Hepatic stellate cell (primary cell): ENCODE measurements at regions not wholly inside any gene's neighbourhood (a gene's known extent, or its start where the extent isn't known, plus 50 kb on each side); places are given as distances from the start of the nearest gene placed in this dataset.
"Not testable (repeated sequence)": the region's sequence is repeated elsewhere in the genome, so short reads cannot be mapped to it uniquely, and the experiment has no call there.

Source experiments
- DNase-seq: peaks from one replicate; pipeline ENCODE4 v3.0.0; 2011; ENCODE audit warnings: low spot score

DNA sequence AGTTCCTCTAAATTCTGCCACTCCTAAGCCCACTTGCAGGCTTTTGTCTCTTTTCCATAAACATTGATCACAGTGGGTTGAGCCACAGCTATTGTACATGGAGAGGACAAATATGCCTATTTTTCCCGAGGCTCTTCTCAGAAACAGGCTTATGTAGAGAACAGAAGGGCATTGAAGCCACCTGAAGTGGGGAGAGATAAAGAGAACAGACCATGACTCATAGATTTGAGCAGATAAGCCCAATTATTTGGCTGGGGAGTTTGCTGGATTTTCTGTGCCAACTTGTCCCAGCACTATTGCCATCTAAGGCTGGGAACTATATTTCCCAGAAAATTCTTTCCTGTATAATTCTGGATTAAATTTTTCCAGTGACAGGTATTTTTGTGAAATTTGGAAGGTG is 446.1 kb upstream of the RPS6KA3 start:
- DNase-seq = no peak

DNA sequence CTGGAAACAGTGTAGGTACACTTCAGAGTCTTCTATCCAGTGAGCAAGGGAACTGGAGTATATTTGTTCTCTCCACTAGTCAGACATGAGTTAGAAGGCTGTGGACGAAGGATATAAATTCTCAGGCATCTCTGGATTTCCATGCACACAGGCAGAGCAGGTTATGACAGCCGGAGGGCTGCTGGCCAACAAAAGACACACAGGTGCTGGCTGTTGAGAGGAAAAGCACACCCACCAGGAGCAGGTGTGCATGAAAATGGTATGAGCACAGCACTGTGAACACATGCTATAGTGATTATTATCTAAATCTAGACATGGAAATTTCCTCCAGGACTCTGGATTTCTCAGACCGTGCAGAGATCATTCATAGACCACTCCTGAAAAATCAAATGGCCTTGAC is 444.7 kb upstream of the RPS6KA3 start:
- no peak for DNase-seq

DNA sequence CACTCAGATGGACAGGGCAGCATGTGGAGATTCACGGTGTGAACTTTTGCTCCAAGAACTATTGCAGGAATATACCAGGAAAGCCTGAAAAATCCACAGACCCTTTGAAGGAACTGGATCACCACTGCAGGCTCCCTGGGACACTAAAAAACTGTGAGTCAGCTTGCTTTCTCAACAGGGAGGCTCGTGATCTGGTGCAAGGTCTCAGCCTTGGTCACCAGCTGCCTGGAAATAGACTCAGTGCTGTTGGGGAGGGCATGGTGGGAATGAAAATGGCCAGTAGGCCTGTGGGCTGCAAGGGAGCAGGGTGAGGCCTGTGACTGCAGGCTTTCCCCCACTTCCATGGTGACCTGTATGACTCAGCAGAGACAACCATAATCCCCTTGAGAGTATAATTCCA is 426.4 kb upstream of the RPS6KA3 start:
- DNase-seq = no peak

DNA sequence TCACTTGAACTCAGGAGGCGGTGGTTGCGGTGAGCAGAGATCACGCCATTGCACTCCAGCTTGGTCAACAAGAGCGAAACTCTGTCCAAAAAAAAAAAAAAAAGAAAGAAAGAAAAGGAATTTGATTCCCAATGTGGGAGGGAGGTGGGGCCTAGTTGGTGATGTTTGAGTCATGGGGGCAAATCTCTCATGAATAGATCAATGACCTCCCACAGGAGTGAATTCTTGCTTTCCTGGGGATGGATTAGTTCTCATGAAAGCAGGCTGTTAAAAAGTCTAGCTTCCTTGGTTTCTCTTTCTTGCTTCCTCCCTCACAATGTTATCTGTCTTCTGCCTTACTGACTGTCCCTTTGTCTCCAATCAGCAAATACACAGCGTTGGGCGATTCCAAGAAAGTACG is 419.5 kb upstream of the RPS6KA3 start:
- DNase-seq = no peak

- DNase-seq = no peak
Measured at GRCh38 chrX:20685652-20686051, 418.9 kb upstream of the RPS6KA3 start.

DNA sequence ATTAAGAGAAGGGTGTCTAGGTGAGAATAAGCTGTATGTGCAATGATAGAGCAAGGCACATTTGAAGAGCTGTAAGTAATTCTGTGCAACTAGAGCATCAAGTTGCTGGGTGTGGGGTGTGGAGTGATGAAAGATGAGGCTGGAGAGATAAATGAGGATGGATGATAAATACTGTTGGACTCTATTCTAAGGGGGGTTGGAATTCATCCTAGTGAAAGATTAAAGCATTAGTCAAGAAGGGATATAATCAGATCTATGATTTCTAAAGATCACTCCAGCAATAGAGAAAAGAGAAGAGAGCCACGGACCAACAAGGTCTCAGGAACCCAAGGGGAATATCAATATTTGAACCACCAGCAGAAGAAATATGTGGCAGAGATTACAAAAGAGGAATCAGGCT is 415.0 kb upstream of the RPS6KA3 start:
- no peak for DNase-seq

DNA sequence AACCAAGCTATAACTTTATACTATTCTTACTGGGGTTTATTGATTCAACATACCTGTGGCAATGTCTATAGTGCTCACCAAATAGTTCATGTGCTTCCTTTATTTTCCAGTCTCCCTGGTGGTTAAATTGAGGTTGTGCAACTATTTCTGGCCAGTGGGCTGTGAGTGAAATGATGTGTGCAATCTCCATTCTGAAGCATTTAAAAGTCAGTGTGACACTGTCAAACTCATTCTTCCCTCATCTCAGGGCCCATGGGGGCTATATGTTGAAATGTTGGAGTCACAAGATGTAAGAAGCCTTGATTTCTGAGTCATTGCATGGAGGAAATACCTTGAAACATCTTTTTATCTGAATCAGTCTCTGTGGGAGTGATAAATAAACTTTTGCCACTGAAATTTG is 414.3 kb upstream of the RPS6KA3 start:
- DNase-seq = no peak

GRCh38 chrX:20672476-20672875 is 405.8 kb upstream of the RPS6KA3 start:
- no peak for DNase-seq

GRCh38 chrX:20671746-20672145 is 405.0 kb upstream of the RPS6KA3 start:
- DNase-seq = not testable (repeated sequence)

DNA sequence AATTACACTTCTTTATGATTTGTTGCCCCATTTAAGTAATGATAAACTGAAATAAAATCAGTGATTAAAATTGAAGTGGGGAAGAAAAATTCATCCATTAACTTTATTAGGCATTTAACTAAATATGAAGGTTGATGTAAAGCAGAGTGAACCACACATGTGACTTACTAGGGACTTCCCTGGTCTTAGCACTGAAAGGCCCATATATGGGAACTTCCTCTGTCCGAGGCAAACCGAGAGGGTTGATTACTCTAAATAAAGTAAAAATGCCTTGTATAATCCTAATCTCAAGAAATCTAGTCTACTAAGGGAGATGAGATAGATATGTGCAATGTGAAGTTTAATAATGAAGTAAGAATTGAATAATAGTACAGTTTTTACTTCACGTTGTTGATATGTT is 403.9 kb upstream of the RPS6KA3 start:
- DNase-seq = no peak

DNA sequence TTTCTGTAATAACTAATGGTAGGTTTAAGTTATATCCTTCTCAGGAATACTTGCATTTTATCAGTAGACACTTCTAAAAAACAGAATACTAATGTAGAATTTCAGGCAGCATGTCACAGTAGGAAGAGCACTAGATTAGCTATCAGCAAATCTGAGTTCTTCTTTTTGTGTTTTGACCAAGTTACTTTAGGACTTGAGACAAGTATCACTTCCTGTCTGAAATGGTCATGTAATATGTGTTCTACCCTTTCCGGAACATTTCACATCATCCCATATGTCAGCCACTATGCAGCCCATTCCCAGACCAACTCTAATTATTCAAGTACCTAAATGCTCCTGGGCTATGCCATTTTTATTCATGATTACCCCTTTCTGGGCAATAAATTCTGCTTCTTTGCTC is 401.8 kb upstream of the RPS6KA3 start:
- no peak for DNase-seq

- DNase-seq = no peak
Measured at GRCh38 chrX:20666331-20666730, 399.6 kb upstream of the RPS6KA3 start.

- no peak for DNase-seq
Measured at GRCh38 chrX:20665481-20665880, 398.8 kb upstream of the RPS6KA3 start.

DNA sequence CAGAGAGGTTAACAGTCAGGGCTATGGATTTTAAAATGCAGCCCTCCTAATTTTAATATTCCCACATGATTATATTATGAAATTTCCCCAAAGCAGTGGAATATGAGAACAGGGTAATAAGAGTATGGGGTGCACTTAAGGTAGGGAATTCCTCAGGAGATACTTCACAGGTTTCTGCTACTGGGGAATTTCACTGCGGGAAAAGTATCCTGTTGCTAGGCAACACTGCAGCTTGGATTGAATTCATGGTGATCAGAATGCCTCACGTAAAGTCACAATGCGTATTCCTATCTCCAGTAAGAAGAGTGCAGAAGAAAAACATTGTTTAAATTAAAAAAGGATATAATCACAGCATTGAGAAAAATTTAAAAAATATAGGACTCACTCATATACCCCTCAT is 398.1 kb upstream of the RPS6KA3 start:
- DNase-seq = no peak

- DNase-seq = no peak
Measured at GRCh38 chrX:20664131-20664530, 397.4 kb upstream of the RPS6KA3 start.

DNA sequence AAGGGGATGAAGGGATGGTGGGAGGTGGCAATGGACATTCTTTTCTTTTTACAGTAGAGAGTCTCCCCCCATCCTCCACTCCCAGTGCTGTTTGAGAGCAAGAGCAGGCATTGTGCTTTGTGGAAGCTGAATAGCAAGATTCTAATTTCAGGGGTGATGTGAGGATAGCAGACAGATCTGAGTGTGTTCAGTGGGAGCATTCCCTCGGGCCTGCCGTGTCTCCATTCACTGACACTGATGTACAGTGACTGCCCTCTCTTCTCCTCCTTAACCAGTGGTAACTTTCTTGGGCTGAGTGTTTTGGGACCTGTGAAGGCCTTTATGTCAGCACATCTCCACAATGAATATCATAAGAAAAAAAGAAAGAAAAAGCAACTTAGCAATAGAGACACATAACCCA is 396.6 kb upstream of the RPS6KA3 start:
- DNase-seq = no peak

- DNase-seq = no peak
Measured at GRCh38 chrX:20656721-20657120, 390.0 kb upstream of the RPS6KA3 start.

DNA sequence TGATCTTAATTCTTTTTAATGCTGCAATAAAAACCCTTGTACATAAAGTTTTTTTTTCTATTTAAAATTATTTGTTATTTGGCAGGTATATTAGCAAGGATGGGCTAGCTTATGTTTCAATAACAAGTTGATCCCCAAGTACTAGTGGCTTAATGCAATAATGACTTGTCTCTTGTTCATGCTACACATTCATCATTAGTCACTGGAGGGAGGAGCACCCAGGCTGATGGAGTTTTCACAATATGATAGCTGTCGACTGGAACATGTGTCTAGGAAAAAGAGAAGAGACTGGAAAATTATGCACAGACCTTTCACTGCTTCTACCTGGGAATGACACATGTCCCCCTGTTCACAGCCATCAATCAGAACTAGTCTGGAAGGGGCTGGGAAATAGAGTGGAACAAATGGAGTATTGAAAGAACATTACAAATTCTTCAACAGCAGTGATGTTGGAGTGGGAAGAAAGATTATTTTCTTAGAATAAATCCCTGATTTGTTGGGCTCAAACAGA is 387.9 kb upstream of the RPS6KA3 start:
- DNase-seq = no peak

GRCh38 chrX:20653070-20653469 is 386.4 kb upstream of the RPS6KA3 start:
- no peak for DNase-seq

DNA sequence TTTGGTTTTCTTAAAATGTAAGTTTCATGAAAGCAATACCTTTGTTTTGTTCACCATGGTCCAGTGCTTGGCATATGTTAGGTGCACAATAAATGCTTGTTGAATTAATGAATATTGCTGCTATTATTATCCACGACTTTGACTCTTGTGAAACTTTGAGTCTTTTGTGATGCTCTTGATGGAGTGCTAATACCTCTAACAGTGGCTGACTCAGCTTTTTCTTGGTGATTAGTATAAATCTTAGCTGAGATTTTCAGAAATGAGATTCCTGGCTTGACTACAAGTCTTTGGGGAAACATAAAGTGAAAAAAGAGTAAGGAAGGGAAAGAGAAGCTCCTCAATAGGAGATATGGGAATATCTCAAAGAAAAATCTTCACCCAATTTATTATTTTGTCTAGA is 375.2 kb upstream of the RPS6KA3 start:
- DNase-seq = no peak

DNA sequence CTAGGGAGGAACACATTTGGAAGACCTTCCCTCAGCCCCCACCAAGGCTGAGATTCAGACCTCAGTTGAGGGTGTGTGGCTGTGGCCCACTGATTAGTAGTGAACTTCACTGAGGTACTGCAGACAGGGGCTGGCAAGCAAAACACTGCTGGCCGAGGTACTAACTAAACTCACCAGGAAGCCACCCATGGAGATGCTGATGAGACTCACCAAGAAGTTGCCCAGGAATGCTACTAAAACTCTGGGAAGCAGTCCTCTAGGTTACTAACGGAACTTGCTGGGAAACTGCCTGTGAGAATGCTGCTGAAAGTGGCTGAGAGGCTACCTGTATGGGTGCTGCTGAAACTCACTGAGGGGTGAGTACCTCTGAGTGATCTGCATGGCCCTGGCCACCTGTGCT is 372.4 kb upstream of the RPS6KA3 start:
- no peak for DNase-seq

- no peak for DNase-seq
Measured at GRCh38 chrX:20637351-20637750, 370.6 kb upstream of the RPS6KA3 start.

- DNase-seq = no peak
Measured at GRCh38 chrX:20633451-20633850, 366.7 kb upstream of the RPS6KA3 start.

GRCh38 chrX:20623448-20623847 is 356.7 kb upstream of the RPS6KA3 start:
- DNase-seq = no peak

DNA sequence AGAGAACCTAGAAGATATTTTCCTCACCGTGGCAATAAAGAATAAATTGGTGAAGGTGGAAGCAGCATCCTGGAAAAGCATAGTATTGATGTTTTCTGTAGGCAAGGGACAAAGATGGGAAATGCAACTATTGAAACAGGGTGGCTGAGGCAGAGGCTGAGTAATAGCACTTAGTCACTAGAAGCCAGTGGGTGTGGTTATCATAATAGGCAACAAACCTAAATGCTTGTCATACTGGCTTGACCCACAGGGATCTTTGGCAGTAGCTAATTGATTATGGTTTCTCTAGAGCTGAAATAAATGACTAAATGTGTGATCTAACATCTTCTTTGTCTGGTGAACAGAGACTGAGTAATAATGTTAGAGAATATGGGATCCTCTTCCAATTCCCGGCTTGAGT is 353.6 kb upstream of the RPS6KA3 start:
- no peak for DNase-seq
